Erythroblast (primary cell): ENCODE measurements at regions not wholly inside any gene's neighbourhood (a gene's known extent, or its start where the extent isn't known, plus 50 kb on each side); places are given as distances from the start of the nearest gene placed in this dataset.

Source experiments
- GATA1 ChIP-seq: IDR thresholded peaks from 2 replicates; pipeline ENCODE4 v1.6.1; 2011; ENCODE audit warnings: low read depth, mild to moderate bottlenecking, control low read depth, low read length, moderate library complexity
- POLR2A ChIP-seq: IDR thresholded peaks from 2 replicates; pipeline ENCODE4 v1.6.1; 2011; ENCODE audit warnings: mild to moderate bottlenecking, low read length

GRCh38 chr5:82784521-82784920 lies 292.7 kb downstream of the TMEM167A start:
- TF ChIP-seq POLR2A: no peak
- TF ChIP-seq GATA1: no peak
